HG03571 (cell line): ENCODE measurements at regions not wholly inside any gene's neighbourhood (a gene's known extent, or its start where the extent isn't known, plus 50 kb on each side); places are given as distances from the start of the nearest gene placed in this dataset.
"Not testable (repeated sequence)": the region's sequence is repeated elsewhere in the genome, so short reads cannot be mapped to it uniquely, and the experiment has no call there.

ENCODE experiments used
- ATAC-seq: cut with Tn5 transposase; IDR thresholded peaks from one replicate; pipeline ENCODE4 v1.9.1; 2021; ENCODE audit not compliant: unreplicated experiment

DNA sequence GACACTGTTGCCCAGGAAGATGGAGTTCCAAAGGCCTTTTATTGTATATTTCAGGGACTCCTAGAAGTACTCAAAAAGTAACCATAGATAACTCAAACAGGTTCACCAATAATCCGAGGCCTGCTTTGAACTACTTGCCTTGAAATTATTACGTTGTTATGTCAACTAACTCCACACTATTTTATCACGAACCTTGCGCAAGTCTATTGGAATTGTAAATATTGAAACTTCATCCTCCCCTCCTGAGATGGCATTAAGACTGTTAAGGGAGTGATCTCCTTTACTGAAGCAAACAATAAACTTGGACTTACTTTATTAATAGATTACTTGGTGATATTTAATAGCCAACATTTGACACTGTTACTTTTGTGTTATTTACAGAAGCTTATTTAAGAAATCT lies 199.6 kb upstream of the GADL1 start:
- no peak for ATAC-seq

DNA sequence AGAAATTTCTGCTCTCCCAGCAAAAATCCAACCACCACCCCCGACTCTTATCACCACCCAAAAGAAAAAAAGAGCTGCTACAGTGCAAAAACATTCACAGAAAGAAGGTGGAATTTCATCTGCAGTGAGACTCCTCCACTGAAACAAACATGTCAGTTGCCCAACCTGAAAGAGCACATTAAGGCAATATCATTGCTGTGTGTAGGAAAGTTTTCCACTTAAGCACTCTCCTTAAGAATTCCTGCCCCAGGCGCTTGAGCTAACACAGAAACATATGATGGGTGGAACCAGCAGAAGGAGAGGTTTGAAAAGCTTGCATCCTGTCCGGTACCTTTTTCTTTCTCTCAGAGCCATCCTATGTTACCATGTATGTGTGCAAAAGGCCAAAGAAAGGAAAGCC lies 200.8 kb upstream of the GADL1 start:
- ATAC-seq = no peak

DNA sequence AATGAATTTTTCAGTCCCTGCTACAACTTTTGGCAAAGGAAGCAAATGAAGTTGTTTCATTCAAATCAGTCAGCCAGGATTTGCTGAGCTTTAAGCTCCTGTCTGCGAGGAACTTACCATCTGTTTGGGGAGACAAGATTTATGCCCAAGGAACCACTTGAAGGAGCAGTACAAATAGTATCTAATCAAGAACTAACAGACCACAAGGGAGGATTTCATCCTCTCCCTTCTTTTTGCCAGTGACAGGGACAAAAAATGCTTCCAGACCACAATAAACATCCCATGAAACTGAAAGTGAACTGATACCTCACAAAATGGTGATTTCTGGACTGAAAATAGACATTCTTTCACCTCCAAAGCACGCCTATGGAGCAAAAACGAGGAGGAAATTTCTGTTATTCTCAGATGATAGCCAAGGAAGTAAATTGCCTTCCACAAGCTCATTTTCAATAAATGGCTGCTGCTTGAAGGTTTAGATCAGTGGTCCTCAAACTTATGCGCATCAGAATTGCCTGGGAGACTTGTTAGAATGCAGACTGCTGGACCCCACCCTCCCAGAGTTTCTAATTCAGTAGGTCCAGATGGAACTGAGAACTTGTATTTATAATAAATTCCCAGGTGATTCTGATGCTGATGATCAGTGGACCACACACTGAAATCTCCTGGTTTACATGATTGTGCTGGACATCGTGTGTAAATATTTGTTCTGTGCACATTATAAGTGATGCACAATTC lies 202.4 kb upstream of the GADL1 start:
- no peak for ATAC-seq

DNA sequence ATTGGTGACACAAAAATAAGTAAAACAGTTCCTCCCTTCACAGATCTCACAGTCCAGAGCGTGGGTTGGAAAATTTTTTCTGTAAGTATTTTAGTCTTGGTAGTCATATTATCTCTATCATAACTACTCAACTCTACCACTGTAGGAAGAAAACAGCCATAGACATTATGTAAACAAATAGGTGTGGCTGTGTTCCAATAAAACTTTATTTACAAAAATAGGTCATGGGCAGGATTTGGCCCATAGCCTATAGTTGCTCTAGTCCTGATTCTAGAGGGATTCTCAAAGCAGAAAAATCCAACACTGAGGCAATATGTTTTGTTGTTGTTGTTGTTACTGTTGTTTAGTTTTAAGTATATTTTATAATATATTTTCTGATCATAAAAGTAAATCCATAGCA lies 206.1 kb upstream of the GADL1 start:
- no peak for ATAC-seq

DNA sequence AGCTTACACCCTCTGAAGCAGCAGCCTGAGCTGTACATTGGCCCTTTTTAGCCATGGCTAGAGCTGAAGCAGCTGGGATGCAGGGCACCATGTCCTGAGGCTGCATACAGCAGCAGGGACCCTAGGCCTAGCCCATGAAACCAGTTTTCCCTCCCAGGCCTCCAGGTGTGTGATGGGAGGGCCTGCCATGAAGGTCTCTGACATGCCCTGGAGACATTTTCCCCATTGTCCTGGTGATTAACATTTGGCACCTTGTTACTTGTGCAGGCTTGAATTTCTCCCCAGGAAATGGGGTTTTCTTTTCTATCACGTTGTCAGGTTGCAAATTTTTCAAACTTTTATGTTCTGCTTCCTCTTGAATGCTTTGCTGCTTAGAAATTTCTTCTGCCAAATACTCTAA lies 206.8 kb upstream of the GADL1 start:
- ATAC-seq = not testable (repeated sequence)

DNA sequence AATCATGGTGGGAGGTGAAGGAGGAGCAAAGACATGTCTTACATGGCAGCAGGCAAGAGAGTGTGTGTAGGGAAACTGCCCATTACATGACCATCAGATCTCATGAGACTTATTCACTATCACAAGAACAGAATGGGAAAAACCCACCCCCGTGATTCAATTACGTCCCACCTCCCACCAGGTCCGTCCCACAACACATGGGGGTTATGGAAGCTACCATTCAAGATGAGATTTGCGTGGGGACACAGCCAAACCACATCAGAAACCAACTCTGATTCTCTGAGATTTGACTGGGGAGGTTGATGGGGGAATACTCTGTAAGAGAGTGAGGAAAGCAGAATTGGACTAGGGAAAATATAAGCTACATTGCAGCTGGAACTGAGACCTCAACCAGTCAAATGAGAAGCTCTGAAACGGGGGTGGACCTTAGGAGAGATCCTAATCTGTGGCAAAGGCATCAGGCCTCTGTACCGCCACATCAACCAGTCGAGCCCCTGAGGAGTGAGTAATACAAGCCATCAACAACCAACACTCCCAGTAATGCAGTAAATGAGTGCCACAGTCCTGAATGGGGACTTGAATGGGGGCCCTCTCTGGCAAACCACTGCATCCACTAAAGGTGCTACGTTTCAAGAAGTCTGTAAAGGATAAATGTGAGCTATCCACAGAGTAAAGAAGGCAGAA lies 207.9 kb upstream of the GADL1 start:
- ATAC-seq = no peak

DNA sequence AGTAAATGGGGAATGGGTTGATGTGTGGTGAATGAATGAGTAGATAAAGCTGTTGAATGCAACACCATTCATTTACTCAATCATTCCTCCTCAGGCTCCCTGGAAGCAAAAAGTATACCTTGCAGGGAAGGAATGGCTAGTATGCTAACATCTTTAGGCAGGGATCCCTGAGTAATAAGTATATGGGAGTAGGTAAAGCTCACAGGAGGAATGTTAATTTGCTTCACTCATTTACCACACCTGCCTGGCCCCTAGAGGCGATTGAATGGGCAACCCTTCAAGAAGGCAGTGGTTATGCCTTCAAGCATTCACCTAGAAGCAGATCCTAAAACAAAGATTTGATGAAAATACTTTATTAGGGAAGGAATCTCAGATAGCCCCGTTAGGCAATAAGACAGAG lies 208.7 kb upstream of the GADL1 start:
- ATAC-seq = no peak

DNA sequence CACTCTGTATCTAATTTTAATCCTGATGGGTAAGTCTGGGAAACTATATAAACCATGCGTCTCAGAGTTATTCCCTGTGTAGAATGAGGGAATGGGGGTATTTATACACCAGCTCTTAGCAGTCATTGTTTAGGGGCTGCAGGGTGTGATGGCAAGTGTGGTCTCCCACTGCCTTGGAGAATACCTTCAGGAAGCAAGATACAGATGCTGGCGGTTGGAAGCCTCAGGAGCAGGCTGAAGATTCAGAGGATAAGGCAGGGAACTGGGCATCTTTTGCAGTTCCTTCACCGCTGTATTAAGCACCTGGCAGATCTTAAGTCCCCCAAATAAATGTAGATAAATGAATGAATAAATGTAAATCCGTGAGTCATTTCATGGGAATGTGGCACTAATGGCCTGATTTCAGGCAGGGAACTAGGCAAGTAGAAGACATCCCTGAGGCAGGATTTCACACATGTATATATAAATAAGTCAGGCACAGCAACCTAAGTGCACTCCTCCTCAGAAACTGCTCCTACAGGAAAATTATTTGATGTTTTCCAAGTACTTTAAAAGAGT lies 209.2 kb upstream of the GADL1 start:
- no peak for ATAC-seq

DNA sequence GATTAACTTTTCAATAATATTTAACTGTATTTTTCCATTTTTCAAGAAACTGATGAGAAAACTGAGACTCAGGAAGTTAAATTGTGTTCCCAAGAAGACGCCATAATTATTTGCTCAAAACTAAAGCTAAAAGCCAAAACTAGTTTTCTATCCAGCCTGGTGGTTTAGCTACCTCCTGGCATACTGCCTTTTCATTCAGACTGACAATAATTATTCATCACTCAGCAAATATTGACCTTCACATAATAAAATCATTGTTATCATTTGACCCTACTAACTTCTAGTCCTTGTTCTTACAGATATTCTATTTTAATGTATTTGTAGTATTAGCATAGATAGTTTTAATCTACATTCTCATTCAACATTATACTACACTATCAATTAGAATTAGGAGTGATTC lies 210.6 kb upstream of the GADL1 start:
- ATAC-seq = no peak

DNA sequence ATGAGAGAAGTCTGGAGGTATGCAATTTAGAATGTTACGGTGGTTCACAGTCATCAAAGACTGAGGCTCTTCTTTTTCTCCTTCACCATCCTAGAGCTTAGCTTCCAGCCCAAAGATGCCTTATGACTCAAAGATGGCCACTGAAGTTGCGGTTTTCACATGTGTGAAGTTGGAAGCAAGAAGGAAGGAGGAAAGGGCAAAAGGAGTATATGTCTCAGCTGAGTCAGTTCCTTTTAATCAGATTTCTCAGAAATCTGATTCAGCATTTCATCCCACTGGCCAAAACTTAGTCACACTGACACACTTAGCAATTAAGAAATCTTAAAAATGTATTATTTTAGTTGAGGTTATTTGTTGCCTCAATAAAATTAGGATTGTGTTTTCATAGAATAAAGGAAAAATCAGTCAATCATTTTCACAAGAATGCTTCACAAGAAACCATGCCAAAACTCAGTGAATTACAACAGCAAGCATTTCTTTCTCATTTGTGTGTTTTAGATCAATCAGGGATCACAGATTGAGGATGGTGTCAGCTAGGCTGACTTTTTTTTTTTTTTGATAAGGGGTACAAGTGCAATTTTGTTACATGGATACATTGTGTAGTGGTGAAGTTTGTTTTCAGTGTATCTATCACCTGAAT lies 211.1 kb upstream of the GADL1 start:
- no peak for ATAC-seq

DNA sequence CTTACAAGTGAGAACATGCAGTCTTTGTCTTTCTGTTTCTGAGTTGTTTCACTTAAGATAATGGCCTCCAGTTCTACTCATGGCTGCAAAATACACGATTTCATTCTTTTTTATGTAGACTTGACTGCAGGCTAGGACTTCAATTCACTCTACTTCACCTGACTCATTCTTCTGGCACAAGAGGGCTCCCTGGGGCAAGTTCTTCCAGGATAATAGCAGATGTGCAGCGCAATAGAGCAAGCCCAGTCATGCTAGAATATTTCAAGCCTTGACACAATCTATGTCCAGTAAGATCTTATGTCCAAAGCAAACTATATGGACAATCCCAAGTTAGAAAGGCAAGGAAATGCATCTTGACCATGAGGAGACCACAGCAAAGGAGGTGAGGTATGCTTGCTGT lies 211.7 kb upstream of the GADL1 start:
- ATAC-seq = no peak

DNA sequence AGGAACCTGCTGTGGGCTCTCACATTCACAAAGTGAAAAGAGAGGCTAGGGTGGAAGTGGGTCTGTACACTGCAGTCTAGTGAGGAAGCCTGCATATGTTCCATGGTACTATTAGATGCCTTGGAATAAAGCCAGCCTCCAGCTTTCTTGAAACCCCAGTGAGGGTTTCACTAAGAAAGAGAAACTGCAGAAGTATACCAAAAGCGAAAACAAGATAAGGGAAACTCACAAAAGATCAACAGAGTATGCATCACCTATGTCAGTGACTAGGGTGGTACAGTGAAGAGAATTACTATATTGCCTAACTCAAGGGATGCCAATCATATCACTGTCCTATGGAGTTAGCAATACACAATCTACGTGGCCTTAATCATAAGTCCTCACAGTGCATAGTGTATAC lies 212.5 kb upstream of the GADL1 start:
- ATAC-seq = peak; percentile 87

DNA sequence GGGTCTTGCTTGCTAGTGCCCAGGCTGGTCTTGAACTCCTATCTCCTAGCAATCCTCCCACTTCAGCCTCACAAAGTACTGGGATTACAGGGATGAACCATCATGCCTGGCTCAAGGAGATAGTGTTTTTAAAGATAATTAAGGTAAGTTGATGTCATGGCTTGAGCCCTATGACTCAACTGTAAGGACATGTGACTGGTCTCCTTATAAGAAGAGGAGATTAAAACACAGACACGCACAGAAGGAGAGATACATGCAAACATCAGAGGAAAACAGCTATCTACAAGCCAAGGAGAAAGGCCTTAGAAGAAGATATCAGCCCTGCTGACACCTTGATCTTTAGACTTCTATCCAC lies 220.4 kb upstream of the GADL1 start:
- ATAC-seq = no peak

DNA sequence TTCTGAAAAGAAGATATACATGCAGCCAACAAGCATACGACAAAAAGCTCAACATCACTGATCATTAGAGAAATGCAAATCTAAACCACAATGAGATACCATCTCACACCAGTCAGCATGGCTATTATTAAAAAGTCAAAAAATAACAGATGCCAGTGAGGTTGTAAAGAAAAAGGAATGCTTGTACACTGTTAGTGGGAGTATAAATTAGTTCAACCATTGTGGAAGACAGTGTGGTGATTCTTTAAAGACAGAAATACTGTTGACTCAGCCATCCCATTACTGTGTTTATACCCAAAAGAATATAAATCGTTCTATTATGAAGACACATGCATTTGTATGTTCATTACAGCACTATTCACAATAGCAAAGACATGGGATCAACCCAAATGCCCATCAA lies 221.1 kb upstream of the GADL1 start:
- not testable (repeated sequence) for ATAC-seq

DNA sequence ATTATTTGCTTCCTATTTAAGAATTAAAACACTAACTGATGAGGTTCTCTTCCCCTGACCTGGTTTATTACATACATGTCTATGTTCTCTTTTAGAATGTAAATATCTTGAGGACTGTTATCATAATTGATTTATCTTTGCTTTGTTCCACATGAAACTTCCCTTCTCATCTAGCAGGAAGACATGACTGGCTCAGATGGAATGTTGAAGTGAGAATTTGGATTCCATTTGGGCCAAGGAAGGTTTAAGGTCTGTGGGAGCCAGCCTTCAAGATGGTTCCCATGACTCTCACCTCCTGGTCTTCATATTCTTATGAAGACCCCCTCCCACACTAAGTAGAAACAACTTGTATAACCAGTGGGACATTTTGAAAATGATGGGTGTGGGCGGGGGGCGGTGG lies 222.2 kb upstream of the GADL1 start:
- no peak for ATAC-seq

DNA sequence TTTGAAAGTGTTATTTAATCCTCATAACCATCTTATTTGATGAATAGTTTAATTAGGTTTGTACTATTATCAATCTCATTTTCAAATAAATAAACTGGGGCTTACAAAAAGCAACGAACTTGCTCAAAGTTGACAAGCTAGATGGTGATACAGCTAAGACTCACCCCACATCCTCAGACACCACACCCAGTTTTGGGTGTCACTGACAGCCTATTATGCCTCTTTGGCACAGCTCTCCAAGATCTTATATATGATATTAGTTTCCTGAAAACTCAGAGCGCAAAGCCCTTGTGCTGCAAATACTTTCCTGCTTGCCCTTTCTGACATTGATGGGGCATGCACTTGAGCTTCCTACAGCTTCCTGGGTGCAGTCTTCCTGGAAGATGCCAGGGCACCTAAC lies 223.4 kb upstream of the GADL1 start:
- ATAC-seq = no peak

DNA sequence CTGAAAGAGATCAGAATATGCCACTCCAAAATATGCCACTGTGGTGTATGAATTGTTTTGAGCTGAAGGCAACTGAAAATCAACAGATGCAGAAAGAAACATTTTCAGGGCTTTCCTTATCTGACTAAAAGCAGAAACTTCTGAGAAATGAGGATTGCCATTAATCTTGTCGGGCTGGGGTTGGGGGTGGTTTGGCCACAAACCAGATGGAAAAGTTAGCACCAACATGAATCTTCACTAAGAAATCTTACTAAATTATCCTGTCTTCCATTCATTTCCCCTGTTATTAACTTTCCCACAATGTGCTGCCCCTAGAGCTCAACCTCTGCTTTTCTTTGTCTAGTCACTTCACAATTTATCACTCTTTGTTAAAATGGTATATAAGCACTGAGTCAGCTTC lies 229.9 kb upstream of the GADL1 start:
- ATAC-seq = no peak

DNA sequence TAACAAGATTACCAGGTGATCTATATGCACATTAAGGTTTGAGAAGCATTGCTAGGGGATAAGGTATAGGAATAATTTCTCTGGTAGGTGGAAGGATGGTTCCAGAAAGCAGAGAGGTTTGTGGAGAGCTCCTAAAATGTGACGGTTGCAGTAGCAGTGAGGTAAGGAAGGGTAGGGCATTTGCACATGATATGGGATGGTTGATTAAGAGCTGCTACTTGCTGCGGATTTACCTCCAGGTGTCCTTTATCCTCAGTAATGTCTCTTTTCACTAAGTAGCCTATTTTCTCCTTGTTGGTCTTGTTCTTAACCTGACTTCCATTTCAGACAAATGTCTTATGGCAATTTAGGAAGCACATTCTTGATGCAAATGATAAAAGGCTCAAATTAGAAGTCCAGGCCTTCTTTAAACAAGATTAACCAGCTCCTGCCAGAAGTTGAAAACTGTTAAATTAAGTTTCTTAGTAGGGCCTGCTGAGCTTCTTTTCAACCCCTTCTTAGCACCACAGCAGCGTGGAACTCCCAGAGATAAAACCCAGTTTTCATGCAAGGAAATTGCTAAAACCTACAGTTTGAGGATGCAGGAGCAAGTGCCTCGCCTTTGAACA lies 231.1 kb upstream of the GADL1 start:
- no peak for ATAC-seq

DNA sequence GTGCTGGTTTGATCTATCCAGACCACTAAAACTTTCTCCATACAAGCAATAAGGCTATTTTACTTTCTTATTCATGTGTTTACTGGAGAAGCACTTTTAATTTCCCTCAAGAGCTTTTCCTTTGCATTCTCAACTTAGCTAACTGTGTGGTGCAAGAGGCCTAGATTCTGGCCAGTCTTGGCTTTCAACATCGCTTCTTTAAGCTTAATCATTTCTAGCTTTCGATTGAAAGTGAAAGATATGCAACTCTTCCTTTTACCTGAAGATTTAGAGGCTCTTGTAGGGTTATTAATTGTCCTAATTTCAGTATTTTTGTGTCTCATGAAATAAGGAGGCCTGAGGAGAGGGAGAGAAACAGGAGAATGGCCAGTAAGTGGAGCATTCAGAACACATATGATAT lies 234.8 kb upstream of the GADL1 start:
- ATAC-seq = no peak

DNA sequence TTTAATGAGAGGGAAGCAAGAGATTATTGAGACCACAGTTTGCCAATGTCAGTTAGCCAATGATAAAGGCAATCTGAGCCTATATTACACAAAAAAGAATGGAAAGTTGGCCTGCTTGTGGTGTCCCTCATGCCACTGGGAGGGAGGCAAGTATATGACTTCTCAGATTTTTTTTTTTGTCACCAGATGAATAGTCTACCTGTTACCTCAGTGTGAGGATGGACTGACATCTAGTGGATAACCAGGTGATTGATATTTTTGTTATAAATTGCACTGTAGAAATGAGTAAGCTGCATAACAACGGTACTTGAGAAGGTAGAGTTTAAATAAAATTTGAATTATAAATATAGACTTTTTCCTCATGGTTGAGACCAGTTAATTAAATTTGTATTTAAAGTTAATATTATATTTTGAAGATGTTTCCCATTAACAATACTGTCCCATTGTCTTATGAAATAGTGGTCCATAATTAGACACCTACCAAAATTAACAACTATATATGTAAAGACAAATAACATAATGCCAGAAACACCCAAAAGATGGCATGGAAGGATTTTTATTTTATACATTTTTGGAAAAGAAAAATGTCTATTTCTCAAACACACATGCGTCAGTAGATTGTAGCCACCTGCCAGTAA lies 237.8 kb upstream of the GADL1 start:
- peak; percentile 47 for ATAC-seq

DNA sequence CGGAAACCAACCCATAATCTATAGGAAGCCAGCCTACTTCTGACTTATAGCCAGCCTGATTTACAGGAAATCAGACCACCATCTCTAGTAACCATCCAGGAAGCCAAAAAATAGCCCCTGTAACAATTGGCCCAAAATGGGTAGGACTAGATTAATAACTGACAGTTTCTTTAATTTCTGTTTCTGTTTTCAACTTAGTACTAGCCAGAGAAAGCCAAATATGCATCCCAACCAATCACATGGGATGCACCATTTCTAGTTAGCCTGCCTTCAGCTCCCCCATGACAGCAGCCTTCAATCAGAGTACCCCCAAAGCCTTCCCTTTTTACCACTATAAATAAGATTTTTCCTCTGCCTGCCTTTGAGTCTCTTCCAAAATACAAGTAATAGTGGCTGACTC lies 239.1 kb upstream of the GADL1 start:
- ATAC-seq = peak; percentile 46
